ENCODE measurements at regions not wholly inside any gene's neighbourhood (a gene's known extent, or its start where the extent isn't known, plus 50 kb on each side); places are given as distances from the start of the nearest gene placed in this dataset.

GRCh38 chr2:184206045-184206444 lies 392.3 kb upstream of the ZNF804A start:
- no peak overlapping the region for H3K27ac ChIP-seq (ENCODE audit: low read length)
- CTCF ChIA-PET: no interaction called here
- H3K9me2 ChIP-seq (replicated peaks; ENCODE audit: low read length): no peaks in the 10 kb centered on the region
- no peak overlapping the region for H3K4me3 ChIP-seq (ENCODE audit: low read length)
- DNase-seq: no peak
- intact Hi-C loops (cut with micrococcal nuclease): no loop called here
- no peak for TF ChIP-seq EZH2phosphoT487 (IDR thresholded peaks at IDR 0.05; ENCODE audit: borderline replicate concordance, low read length)
- no peak overlapping the region for H2AFZ ChIP-seq (ENCODE audit: low read length)
- H3K9me3 ChIP-seq (ENCODE audit: low read length): no peaks in the 10 kb centered on the region
- no peaks in the 10 kb centered on the region for H4K20me1 ChIP-seq (ENCODE audit: low read length)
- H3F3A ChIP-seq (ENCODE audit: low read length, unreplicated experiment): no peaks in the 10 kb centered on the region
- POLR2A ChIA-PET (ENCODE audit: unreplicated experiment): no interaction called here
- H3K4me2 ChIP-seq (ENCODE audit: low read length): no peak overlapping the region
- no peak overlapping the region for H3K9ac ChIP-seq (ENCODE audit: low read length)
- H3K27me3 ChIP-seq (ENCODE audit: low read length): no peaks in the 10 kb centered on the region
- no peaks in the 10 kb centered on the region for H3K4me1 ChIP-seq (ENCODE audit: insufficient read depth, low read length)
- BruUV-seq (replicated peaks): no TSS peak
- ATAC-seq: no peak
- no peaks in the 10 kb centered on the region for H3K36me3 ChIP-seq (ENCODE audit: low read depth, low read length)
- no peaks in the 10 kb centered on the region for H3K79me2 ChIP-seq (ENCODE audit: low read length)

GRCh38 chr2:184210329-184210728 lies 388.0 kb upstream of the ZNF804A start:
- TF ChIP-seq EZH2 (IDR thresholded peaks at IDR 0.05; ENCODE audit: low read length, unreplicated experiment): no peak
- TF ChIP-seq EZH2phosphoT487 (IDR thresholded peaks at IDR 0.05; ENCODE audit: borderline replicate concordance, low read length): no peak
- no peak overlapping the region for H3K4me3 ChIP-seq (ENCODE audit: low read length)
- H3K9me3 ChIP-seq (ENCODE audit: low read length): no peaks in the 10 kb centered on the region
- H3K27me3 ChIP-seq (ENCODE audit: low read length): no peaks in the 10 kb centered on the region
- no peaks in the 10 kb centered on the region for H3K4me1 ChIP-seq (ENCODE audit: insufficient read depth, low read length)
- H3K9me2 ChIP-seq (replicated peaks; ENCODE audit: low read length): no peaks in the 10 kb centered on the region
- DNase-seq (no peak), ATAC-seq (no peak)
- H3K4me2 ChIP-seq (ENCODE audit: low read length): no peak overlapping the region
- no peaks in the 10 kb centered on the region for H3K36me3 ChIP-seq (ENCODE audit: low read depth, low read length)
- ChIA-PET CTCF (no interaction called here), POLR2A (ENCODE audit: unreplicated experiment) (no interaction called here)
- H4K20me1 ChIP-seq (ENCODE audit: low read length): no peaks in the 10 kb centered on the region
- no peak overlapping the region; the same call in 1 of the 2 replicates for H2AFZ ChIP-seq (ENCODE audit: low read length)
- H3K27ac ChIP-seq (ENCODE audit: low read length): no peak overlapping the region
- intact Hi-C loops (cut with micrococcal nuclease): no loop called here
- no TSS peak for BruUV-seq (replicated peaks)
- no peaks in the 10 kb centered on the region for H3K79me2 ChIP-seq (ENCODE audit: low read length)
- no peaks in the 10 kb centered on the region for H3F3A ChIP-seq (ENCODE audit: low read length, unreplicated experiment)
- no peak overlapping the region for H3K9ac ChIP-seq (ENCODE audit: low read length)

GRCh38 chr2:184215745-184216144 lies 382.6 kb upstream of the ZNF804A start:
- Histone ChIP-seq H3K4me2 (ENCODE audit: low read length) (no peak overlapping the region), H3K27ac (ENCODE audit: low read length) (no peak overlapping the region), H3K4me1 (ENCODE audit: insufficient read depth, low read length) (no peaks in the 10 kb centered on the region), H3K9me2 (replicated peaks; ENCODE audit: low read length) (no peaks in the 10 kb centered on the region), H2AFZ (ENCODE audit: low read length) (no peak overlapping the region), H3K9me3 (ENCODE audit: low read length) (no peaks in the 10 kb centered on the region), H3K9ac (ENCODE audit: low read length) (no peak overlapping the region), H4K20me1 (ENCODE audit: low read length) (no peaks in the 10 kb centered on the region), H3K36me3 (ENCODE audit: low read depth, low read length) (no peaks in the 10 kb centered on the region), H3K27me3 (ENCODE audit: low read length) (no peaks in the 10 kb centered on the region), H3K79me2 (ENCODE audit: low read length) (no peaks in the 10 kb centered on the region), H3K4me3 (ENCODE audit: low read length) (no peak overlapping the region), H3F3A (ENCODE audit: low read length, unreplicated experiment) (no peaks in the 10 kb centered on the region)
- ChIA-PET POLR2A (ENCODE audit: unreplicated experiment) (no interaction called here), CTCF (no interaction called here)
- DNase-seq (no peak), ATAC-seq (no peak)
- intact Hi-C loops (cut with micrococcal nuclease): no loop called here
- TF ChIP-seq EZH2phosphoT487 (IDR thresholded peaks at IDR 0.05; ENCODE audit: borderline replicate concordance, low read length): no peak
- TF ChIP-seq EZH2 (IDR thresholded peaks at IDR 0.05; ENCODE audit: low read length, unreplicated experiment): no peak
- no peak for TF ChIP-seq CTCF (conservative IDR thresholded peaks at IDR 0.05; ENCODE audit: low read depth, low read length)
- no TSS peak for BruUV-seq (replicated peaks)

GRCh38 chr2:184256611-184257010 lies 341.7 kb upstream of the ZNF804A start:
- H3K9ac ChIP-seq (ENCODE audit: low read length): no peak overlapping the region
- no peak overlapping the region for H3K4me3 ChIP-seq (ENCODE audit: low read length)
- H2AFZ ChIP-seq (ENCODE audit: low read length): no peak overlapping the region
- no peaks in the 10 kb centered on the region for H3K79me2 ChIP-seq (ENCODE audit: low read length)
- CTCF ChIA-PET: no interaction called here
- intact Hi-C loops (cut with micrococcal nuclease): no loop called here
- POLR2A ChIA-PET (ENCODE audit: unreplicated experiment): no interaction called here
- no peak overlapping the region for H3K4me2 ChIP-seq (ENCODE audit: low read length)
- BruUV-seq (replicated peaks): no TSS peak
- no peaks in the 10 kb centered on the region for H3K36me3 ChIP-seq (ENCODE audit: low read depth, low read length)
- no peaks in the 10 kb centered on the region for H3K9me2 ChIP-seq (replicated peaks; ENCODE audit: low read length)
- H4K20me1 ChIP-seq (ENCODE audit: low read length): no peaks in the 10 kb centered on the region
- no peaks in the 10 kb centered on the region for H3K27me3 ChIP-seq (ENCODE audit: low read length)
- no peaks in the 10 kb centered on the region for H3K4me1 ChIP-seq (ENCODE audit: insufficient read depth, low read length)
- no peak for ATAC-seq
- no peaks in the 10 kb centered on the region for H3F3A ChIP-seq (ENCODE audit: low read length, unreplicated experiment)
- H3K27ac ChIP-seq (ENCODE audit: low read length): no peak overlapping the region
- no peak for TF ChIP-seq EZH2phosphoT487 (IDR thresholded peaks at IDR 0.05; ENCODE audit: borderline replicate concordance, low read length)
- no peak for TF ChIP-seq CTCF (conservative IDR thresholded peaks at IDR 0.05; ENCODE audit: low read depth, low read length)
- no peak for DNase-seq
- H3K9me3 ChIP-seq (ENCODE audit: low read length): no peaks in the 10 kb centered on the region
